Inferior parietal cortex (tissue), 1 donor: ENCODE measurements at regions not wholly inside any gene's neighbourhood (a gene's known extent, or its start where the extent isn't known, plus 50 kb on each side); places are given as distances from the start of the nearest gene placed in this dataset.
"Not testable (repeated sequence)": the region's sequence is repeated elsewhere in the genome, so short reads cannot be mapped to it uniquely, and the experiment has no call there.

ENCODE experiments used
- DNase-seq: peaks from one replicate; pipeline ENCODE4 v3.0.0-alpha.2; 2016; ENCODE audit errors: extremely low spot score

DNA sequence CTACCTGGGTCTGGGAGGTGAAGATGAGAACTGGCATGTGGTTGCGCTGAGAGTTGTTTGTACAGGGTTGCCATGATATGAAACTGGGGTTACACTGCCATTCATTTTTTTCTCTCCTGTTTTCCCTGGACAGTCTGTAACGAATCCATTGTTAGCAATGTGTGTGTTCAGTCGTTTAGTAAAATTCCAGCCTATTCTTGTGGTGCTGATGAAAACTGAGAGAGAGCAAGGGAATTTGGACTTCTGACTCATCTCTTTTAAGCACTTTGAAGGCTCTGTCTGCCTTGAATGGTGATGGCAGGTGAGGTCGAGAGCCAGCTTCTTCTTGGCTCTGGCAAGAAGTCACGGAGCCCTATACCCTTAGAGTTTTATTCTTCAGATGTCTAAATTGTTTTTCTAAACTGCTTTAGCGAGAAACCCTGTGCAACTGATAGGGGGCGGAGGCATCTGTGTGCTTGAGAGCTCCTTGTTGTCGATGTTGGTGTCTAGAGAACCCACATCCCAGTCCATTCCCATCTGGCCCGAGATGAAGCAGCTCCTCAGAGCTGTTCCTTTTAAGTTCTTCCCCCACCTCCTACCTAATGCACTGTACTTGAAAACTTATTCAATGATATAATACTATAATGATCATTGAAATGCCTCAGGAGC is 204.4 kb downstream of the TMX1 start:
- no peak for DNase-seq

- no peak for DNase-seq
Measured at GRCh38 chr14:51445001-51445390, 204.9 kb downstream of the TMX1 start.

DNA sequence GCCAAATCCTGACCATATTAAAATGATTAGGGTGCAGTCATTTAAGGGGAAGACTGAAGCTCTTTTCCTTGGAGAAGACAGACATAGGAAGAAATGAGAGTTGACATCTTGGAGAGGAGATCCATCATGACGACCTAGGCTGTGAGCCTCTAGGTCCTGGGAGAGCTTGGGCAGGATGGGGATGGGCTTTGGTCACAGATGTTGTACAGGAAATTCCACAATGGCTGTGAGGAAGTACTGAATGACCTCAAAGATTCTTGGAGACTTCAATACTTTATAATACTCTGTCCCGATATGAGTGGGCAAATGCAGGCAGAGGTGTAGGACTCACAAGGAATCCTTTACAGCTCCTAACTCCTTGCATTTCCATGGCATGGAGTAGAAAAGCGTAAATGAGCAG is 204.9 kb upstream of the FRMD6 start:
- no peak for DNase-seq

DNA sequence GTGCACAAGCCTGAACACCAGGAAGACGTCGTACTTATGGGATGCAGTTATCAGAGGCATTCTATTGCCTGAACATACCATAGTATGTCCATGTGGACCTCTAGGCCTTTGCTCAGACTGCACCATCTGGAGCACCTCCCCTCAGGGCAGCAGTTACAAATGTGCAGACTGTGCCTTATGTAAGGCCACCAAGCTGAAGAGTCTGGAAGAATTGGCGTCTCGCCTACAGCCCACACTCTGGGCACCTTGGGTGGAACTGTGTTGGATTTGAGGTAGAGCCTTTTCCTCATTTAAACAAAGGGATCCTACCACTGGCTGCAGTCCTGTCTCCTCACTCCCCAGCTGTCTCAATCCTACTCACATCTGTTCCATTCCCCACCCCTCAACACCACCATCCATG is 204.3 kb upstream of the FRMD6 start:
- DNase-seq, result no peak

- no peak for DNase-seq
Measured at GRCh38 chr14:51448831-51449670, 202.7 kb upstream of the FRMD6 start.

- DNase-seq, result no peak
Measured at GRCh38 chr14:51449681-51450080, 202.0 kb upstream of the FRMD6 start.

DNA sequence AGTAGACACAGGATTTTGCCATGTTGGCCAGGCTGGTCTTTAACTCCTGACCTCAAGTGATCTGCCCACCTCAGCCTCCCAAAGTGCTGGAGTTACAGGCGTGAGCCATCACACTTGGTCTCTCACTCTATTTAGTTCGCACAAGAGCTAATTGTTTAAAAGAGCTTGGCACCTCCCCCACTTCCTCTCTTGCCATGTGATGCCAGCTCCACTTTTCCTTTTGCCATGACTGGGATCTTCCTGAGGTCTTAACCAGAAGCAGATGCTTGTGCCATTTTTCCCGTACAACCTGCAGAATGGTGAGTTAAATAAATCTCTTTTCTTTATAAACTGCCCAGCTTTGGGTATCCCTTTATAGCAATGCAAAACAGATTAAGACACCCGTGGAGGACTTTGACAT is 200.1 kb upstream of the FRMD6 start:
- DNase-seq, result no peak

- no peak for DNase-seq
Measured at GRCh38 chr14:51453869-51454268, 197.8 kb upstream of the FRMD6 start.

- DNase-seq, result no peak
Measured at GRCh38 chr14:51454351-51454750, 197.4 kb upstream of the FRMD6 start.

- no peak for DNase-seq
Measured at GRCh38 chr14:51455041-51455835, 196.5 kb upstream of the FRMD6 start.

DNA sequence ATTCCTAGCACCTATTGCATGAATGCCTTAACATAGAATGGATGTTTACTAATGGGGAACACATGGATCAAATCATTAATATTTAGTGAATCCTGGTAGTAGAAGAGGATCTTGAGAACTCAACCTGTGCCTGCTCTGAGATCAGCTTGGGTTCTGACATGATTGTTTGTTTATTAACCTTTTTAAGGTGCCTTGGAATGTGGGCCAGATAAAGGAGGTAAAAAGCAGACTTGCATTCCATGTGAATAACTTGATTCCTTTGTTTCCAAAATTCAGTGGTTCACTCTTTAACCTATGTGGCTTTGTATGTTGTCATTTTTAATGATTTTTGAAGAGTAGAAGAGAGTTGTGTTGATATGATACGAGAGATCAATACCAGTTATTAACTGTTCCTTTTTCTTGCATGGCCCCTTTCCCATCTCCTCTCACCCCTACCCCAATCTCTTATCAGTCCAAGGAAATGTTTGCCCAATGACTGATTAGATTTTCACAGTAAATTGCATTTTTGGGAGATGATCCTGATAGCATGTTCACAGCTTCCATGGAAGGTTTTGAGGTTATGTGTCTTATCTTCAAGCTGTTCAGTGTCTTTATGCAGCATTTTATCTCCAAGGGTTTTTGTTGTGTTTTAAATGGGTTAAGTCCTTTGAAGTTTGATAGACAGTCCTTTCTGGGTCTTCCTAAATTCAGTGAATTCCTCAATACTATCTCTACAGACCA is 193.7 kb upstream of the FRMD6 start:
- DNase-seq, result no peak

DNA sequence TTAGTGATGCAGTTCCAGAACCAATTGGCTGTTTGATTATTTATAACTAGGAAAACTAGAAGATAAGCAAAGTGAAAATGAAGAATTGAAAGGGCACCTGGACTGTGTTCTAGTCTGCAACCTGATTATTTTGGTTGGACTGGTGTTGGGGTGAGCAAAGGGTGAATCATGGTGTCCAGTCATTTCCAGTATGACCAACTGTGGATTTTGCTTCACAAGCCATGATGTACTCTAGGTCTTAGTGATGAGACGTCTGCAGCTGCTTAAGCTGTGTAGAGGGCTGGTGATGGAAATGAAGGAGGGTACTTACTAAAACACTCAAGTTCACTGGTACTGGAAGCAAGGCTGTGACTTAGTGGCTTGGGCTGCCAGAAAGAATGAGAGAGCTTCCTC is 193.2 kb upstream of the FRMD6 start:
- DNase-seq, result no peak

DNA sequence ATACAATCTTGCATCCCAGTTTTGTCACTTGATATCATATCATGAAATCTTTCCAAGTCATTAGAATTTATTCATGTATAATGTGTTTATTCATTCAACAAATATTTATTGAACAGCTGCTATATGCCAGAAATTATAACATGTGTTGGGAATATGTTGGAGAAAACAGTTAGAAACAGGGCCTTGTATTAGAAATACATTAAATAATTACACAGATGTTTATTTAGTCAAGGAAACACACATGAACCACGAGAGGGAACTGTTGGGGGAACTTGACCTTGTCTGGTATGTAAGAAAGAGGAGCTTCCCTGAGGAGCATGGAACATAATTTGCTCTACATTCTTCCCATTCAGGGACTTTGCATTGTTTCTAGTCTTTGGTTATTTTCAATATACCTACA is 191.7 kb upstream of the FRMD6 start:
- DNase-seq, result no peak

DNA sequence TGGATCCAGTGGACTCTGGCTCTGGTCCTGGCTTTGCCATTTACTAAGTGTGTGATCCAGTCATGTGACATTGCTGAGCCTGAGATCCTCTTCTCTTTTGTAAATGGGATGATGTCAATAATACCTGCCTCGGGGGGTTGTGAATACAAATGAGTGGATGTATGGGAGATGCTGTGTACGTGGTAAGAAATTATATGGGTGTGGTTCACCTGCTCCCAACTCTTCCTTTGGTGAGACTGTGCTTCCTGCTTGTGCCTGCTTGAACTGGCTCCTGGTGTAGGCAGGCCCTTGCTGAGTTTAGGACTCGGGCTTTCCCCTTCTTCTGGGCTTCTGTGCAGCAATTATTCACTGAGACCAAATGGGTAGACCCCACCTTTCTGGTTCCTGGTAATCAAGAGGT is 189.5 kb upstream of the FRMD6 start:
- no peak for DNase-seq

DNA sequence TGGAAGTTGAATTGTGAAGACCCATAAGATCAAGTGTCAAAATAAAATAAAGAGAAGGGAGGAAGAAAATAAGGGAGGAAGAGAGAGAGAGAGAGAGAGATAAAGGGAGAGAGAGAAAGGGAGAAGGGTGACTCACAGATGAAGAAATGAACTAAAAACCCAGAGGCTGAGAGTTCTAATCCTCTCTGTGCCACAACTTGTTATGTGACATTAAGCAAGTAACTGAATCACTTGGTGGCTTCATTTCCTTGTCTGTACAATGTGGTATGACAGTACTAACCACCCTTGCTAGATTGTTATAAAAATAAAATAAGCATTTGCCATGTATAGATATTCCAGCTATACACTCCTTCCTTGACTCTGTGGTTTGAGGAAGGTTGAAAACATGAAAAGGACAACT is 189.0 kb upstream of the FRMD6 start:
- no peak for DNase-seq

- no peak for DNase-seq
Measured at GRCh38 chr14:51463461-51463860, 188.2 kb upstream of the FRMD6 start.

DNA sequence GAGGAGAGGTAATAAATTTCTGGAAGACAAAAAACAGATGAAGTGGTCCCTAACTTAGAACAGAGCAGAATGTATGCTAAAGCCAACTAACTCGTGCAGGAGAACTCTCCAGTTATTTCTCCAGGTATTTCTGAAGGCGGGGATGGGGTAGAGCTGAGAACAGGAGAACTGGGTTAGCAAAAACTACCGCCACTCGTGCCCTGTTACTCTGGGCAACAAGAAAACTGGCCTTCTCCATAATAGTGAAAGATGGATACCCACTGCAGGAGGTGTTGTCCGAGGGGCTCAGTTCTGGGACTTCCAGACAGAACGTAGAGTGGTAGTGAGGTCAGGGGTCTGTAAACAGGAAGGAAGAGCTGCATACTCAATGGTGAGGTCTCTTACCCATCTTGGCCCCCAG is 187.3 kb upstream of the FRMD6 start:
- DNase-seq, result no peak

- DNase-seq, result no peak
Measured at GRCh38 chr14:51465486-51465885, 186.2 kb upstream of the FRMD6 start.

GRCh38 chr14:51467392-51467791 is 184.3 kb upstream of the FRMD6 start:
- not testable (repeated sequence) for DNase-seq

GRCh38 chr14:51468523-51468922 is 183.2 kb upstream of the FRMD6 start:
- no peak for DNase-seq

GRCh38 chr14:51472881-51473280 is 178.8 kb upstream of the FRMD6 start:
- no peak for DNase-seq

DNA sequence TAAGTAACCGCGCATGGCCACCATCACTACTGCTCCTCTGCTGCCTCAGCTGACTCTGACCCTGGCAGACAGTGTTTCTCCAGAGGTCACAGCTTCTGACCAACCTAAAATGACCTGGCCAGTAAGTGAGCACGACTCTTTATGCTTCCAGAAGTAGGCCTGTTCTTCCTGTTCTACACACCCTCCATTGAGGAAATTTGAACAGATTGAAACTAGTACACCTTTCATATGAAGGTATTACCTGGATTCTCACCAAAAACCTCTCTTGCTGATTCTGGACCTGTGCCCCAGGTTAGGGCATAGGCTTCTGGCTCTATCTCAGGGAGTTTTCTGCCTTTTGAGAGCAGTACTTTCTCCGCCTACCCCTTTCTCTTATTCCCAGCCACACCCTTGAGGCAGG is 178.4 kb upstream of the FRMD6 start:
- DNase-seq, result no peak
